GM18505 (cell line): ENCODE measurements at regions not wholly inside any gene's neighbourhood (a gene's known extent, or its start where the extent isn't known, plus 50 kb on each side); places are given as distances from the start of the nearest gene placed in this dataset.

Experiments used
- ATAC-seq: cut with Tn5 transposase; IDR thresholded peaks from one replicate; pipeline ENCODE4 v1.9.1; 2021; ENCODE audit not compliant: unreplicated experiment
- POLR2A ChIP-seq: IDR thresholded peaks from 4 replicates; pipeline ENCODE4 v1.6.1; 2011; ENCODE audit warnings: borderline replicate concordance; ENCODE audit not compliant: insufficient read depth, insufficient read length; ENCODE audit errors: extremely low read depth

DNA sequence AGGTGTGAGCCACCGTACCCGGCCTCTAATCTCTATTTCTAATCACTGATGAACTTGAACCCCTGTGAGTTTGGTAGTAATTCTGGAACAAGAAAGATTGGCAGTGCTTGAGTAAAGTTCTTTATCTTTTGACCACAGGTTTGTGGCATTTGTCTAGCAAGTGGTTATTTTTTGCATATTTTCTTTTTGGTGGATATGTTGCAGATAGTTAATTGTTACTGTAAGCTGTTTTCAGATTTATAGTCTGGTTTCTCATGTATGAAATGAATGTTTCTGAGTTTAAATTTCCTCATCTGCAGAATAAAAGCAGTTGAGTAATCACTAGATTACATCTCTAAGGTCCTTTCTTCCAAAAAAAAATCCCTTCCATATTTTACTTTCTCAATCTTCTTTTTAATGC lies 105.2 kb downstream of the GASK1B start:
- no peak for TF ChIP-seq POLR2A
- no peak for ATAC-seq

DNA sequence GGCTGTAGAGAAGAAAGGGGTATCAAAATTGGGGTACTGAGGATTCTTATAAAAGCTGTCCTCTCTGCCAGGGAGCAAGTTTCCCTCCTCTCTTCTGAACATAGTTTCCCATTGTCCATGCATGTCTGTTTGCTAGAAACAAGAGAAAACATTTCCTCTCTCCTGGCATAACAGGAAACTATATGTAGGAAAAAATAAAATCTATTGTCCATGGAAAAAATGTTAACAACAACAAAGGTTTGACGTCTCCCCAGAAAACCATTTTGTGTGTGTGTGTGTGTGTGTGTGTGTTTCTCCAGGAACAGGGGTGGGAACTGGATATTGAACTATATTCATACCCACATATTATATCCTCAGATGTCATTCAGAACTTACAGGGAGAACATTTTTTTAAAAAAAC lies 107.2 kb downstream of the GASK1B start:
- no peak for ATAC-seq
- no peak for TF ChIP-seq POLR2A

DNA sequence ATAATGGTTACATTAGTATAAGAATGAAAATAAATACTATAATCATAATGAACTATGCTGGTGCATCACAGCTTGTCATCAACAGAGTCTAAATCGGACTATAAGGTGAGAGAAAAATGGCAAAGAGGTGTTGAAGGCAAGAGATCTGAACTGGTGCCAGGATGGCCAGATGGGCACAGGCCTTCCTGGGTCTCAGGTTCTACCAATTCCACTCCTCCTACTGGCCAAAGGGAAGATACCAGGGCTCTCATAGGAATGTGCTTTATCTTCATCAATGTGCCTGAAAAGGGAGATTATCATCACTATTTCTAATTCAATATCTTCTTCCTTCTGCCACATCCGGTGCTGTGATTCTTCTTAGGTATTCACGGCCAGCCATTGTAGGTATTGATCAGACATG lies 107.6 kb downstream of the GASK1B start:
- no peak for TF ChIP-seq POLR2A
- ATAC-seq: no peak

DNA sequence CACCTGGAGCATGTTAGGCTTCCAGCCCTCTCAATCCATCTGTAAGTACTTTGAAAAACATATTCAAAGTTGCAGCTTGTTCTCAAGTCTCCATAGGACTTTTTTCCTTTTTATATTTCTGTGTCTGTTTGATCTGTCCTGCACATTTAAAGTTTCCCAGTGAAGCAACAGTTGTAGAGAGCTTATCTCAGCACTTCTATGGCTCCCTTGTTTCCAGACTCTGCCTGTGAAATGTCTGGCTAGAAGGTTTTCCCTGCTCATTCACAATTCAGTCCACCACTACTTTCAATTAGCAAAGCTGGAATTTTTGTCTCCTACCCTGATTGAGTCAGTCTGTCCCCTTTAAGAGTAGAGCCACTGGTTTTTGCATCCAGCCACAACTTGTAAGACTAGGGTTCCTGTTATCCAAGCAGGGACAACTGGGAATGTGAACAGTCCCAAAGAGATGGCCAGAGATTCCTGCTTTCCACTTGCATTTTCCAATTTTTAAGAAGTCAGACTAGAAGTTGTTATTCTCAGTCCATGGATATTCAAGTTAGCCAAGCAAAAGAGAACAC lies 116.1 kb downstream of the GASK1B start:
- TF ChIP-seq POLR2A: no peak
- ATAC-seq: no peak

DNA sequence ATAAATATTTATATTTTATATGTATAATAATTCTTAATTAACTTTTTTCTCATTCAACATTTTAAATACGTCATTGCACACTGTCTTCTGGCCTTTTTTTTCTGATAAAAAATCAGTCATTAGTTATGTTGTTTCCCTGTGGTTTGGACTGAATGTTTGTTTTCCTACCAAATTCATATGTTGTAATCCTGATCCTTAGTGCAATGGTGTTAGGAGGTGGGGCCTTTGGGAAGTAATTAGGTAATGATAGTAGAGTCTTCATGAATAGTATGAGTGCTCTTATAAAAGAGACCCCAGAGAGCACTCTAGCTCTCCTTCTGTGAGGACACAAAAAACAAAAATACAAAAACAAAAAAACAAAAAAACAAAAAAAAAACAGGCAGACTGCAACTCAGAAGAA lies 117.2 kb downstream of the GASK1B start:
- no peak for ATAC-seq
- TF ChIP-seq POLR2A: no peak

DNA sequence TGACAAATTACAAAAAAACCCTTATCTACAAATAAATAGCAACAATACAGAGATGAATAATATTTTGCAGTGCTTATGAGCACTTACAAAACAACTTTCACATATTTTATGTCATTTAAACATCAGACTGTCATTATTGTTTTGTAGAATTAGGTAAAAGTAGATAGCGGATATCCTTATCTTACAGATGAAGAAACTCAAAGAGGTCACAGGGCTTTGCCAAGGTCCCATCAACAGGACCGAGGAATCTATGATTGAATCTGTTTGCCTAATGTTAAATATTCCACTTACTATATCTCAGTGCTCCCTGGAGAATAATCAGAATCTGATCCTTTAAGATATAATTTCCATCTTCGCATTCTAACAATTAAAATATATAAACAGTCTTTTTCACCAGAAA lies 119.0 kb downstream of the GASK1B start:
- TF ChIP-seq POLR2A: no peak
- no peak for ATAC-seq

DNA sequence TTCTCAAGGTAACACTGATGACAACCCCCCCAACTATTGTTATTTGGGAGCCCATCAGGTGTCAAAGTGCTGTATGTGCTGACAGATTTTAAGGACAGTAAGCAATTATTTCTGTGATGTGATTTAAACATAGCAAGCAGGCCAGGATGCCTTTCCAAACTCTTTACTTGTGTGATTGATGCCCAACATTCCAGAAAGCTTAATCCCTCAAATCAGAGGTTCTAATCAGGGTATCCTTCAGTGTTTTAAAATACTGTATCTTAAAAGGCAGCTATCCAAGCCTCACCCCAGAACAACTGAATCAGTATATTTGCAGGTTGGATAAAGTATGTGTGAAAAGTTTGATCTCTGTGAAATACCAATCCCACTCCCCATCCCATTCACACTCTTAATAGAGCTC lies 119.7 kb downstream of the GASK1B start:
- no peak for TF ChIP-seq POLR2A
- no peak for ATAC-seq

DNA sequence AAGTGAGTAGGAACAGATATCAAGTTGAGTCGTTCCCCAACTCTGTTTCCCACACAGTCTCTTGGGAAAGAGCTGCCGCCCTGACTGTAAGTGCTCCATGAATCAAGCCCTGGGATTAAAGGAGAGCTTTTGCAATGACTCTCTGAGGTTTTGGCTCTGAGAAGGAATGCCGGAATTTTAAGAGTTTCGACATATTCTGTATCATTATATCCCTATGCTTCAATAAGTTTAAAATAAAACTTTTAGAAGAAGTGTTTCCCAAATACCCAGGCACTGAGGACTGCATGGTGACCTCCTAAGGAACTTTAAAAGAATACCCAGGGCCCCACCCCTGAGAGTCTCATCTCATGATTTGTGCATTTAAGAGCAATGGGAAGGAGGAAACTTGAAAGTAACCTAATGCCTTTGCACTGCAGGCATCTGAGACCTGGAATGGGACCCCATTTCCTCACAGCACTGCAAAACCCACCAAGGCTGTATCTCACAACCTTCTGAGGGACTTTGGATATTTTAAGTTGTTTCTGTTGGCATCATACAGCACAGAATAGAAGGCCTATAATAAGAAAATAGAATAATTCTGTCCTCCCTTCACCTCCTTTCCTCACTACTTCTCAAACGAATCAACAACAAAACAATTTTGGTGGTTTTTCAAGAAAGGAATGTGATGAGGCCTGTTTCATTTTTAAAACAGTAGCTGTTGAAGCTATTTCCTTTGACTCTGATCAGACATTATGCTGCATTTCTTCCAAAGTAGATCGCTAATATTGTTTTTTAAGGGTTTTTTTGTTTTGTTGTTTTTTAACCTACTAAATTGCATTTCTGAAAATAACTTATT lies 121.2 kb downstream of the GASK1B start:
- no peak for TF ChIP-seq POLR2A
- ATAC-seq: no peak

DNA sequence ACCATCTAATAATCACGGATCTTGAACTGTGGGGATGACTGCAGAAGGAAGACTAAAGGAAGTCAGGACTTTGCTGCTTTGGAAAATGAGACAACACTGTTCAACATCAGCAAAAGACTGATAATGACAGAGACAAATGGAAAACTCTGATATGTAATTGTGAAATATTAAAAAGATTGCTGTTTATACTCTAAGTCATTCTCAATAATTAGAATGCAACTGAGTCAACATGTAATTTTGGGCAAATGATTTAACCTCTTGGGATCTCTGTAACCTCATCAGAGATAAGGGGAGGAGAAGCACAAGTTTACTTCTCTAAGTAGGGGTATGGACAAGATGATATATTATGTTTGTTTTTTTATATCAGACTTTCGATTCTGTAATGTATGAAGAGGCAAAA lies 121.9 kb downstream of the GASK1B start:
- TF ChIP-seq POLR2A: no peak
- no peak for ATAC-seq

DNA sequence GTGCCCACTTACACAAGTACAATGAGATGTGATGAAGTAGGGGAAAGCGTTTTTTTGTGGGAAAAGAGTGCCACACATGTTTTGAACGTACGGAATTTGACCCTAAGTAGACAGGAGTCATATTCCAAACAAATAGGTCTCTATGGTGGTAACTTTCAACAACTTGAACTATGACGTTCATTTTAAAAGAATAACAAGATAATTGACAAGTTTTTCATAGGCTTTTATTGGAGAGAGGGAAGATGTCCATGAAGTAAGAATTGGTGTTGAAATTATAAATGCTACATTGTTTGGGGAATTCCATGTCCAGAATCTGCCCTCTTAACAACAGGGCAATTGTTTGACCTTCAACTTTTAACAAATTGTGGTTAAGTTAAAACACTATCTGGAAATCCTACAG lies 126.5 kb downstream of the GASK1B start:
- TF ChIP-seq POLR2A: no peak
- ATAC-seq: no peak

DNA sequence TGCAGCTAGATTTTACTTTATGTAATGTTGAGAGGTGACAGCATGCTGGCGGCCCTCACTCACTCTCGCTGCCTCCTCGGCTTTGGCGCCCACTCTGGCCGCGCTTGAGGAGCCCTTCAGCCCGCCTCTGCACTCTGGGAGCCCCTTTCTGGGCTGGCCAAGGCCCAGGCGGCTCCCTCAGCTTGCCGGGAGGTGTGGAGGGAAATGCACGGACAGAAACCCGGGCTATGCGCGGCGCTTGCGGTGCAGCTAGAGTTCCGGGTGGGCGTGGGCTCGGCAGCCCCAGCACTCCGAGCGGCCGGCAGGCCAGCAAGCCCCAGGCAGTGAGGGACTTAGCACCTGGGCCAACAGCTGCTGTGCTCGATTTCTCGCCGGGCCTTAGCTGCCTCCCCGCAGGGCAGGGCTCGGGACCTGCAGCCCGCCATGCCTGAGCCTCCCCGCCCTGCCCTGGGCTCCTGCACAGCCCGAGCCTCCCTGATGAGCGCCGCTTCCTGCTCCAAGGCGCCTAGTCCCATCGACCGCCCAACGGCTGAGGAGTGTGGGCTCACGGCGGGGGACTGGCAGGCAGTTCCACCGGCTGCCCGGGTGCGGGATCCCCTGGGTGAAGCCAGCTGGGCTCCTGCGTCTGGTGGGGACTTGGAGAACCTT lies 128.7 kb downstream of the GASK1B start:
- no peak for TF ChIP-seq POLR2A
- ATAC-seq: no peak

DNA sequence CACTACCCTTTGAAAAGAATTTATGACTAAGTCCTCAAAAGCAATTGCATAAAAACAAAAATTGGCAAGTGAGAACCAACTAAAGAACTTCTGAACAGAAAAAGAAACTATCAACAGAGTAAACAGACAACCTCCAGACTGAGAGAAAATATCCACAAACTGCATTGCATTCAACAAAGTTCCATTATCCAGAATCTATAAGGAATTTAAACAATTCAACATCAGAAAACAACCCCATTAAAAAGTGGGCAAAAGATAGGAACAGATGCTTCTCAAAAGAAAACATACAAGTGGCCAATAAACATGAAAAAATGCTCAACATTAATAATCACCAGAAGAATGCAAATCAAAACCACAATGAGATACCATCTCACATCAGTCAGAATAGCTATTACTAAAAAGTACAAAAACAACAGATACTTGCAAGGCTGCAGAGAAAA lies 130.2 kb downstream of the GASK1B start:
- no peak for TF ChIP-seq POLR2A
- ATAC-seq: no peak

DNA sequence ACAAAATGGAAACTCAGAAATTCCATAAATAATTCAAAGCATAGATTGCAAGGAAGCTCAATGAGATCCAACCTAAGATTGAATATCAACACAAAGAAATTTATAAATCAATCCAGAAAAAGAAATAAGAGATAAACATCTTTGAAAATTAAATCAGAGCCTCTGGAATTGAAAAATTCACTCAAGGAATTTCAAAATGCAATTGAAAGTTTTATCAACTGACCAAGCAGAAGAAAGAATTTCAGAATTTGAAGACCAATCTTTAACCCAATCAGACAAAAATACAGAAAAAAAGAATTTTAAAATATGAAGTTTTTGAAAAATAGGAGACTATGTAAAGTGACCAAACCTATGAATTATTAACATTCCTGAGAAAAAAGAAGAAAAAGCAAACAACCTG lies 134.1 kb downstream of the GASK1B start:
- ATAC-seq: no peak
- TF ChIP-seq POLR2A: no peak

DNA sequence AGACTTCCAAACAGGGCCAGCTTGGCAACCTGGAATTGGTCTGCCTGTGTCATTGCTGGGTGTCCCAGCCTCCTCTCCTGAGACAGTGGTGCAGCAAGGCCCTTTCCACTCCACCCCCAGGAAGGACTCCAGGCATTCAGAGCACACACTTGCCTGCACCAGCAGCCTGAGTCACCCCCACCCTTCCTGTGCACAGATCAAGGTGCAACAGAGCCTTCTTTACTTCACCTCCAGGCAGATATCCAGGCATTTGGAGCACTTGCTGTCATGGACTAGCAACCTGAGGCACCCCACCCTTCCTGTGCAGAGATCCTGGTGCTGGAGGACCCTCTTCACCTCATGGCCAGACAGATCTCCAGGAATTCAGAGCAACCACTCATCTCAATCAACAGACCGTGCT lies 135.8 kb downstream of the GASK1B start:
- no peak for ATAC-seq

DNA sequence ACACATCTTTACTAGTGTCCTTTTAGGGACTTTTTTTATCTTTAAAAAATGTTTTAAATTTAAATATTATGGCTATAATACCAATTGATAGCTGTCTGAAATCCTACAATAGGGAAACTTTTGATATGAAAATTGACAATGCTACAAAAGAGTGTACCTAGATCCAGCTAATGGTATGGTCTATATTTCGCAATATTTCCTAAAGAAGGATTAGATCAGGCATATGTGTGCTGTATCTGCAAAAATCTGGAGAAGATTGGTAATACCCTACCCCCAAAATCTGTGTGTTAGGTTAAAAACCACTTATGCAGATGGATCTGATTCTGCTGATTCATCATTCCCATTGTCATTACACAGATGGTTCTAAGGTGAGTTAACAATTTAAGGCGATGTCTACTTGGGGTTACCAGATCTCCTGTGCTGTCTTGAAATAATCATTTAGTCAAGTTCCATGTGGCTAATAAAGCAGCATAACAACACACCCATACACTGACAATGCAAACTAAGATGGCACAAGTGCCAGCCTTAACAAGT lies 137.1 kb downstream of the GASK1B start:
- no peak for ATAC-seq
- TF ChIP-seq POLR2A: no peak

More for the DNA sequence above, 135.8 kb downstream of the GASK1B start:
- TF ChIP-seq POLR2A: no peak
